IMR-90 (cell line): ENCODE measurements at regions not wholly inside any gene's neighbourhood (a gene's known extent, or its start where the extent isn't known, plus 50 kb on each side); places are given as distances from the start of the nearest gene placed in this dataset.

Source experiments
- ATAC-seq: fragments of 200-7000 bp; cut with Tn5 transposase; 2 replicates; pipeline ENCODE4 v1.9.1; 2020; ENCODE audit warnings: low read depth, mild to moderate bottlenecking, moderate library complexity
- BruUV-seq: library from RNA; stranded (reverse); fragments of 400-500 nt; replicated peaks from 2 replicates; lab custom pipeline; 2021; lab: Mats Ljungman, UMichigan
- CTCF ChIA-PET: fragments of 300-600 bp; formaldehyde crosslinking; extraction: SDS; loops from one replicate; lab custom pipeline; 2021; ENCODE audit warnings: antibody characterized with exemption; lab: Yijun Ruan, JAX
- POLR2A ChIA-PET: fragments of 300-600 bp; sonication (Branson Sonifier 250); formaldehyde crosslinking; loops from one replicate; lab custom pipeline; 2022; ENCODE audit warnings: antibody characterized with exemption; ENCODE audit not compliant: unreplicated experiment; lab: Charles Lee
- DNase-seq: peaks from one replicate; pipeline ENCODE4 v3.0.0; 2013
- H2AFZ ChIP-seq: replicated peaks from 2 replicates; pipeline ENCODE3; 2013; ENCODE audit warnings: low read length, mild to moderate bottlenecking; ENCODE audit not compliant: poor library complexity
- H2AK5ac ChIP-seq: 2 replicates; pipeline ENCODE4 v1.6.1; 2013; ENCODE audit warnings: low read depth, low read length, inconsistent platforms
- H2AK9ac ChIP-seq: replicated peaks from 2 replicates; pipeline ENCODE3; 2013; ENCODE audit warnings: mild to moderate bottlenecking, low read depth, low read length, moderate library complexity; ENCODE audit not compliant: poor library complexity
- H2BK120ac ChIP-seq: 2 replicates; pipeline ENCODE4 v1.6.1; 2013; ENCODE audit warnings: low read depth, low read length, inconsistent platforms
- H2BK15ac ChIP-seq: 3 replicates; pipeline ENCODE4 v1.6.1; 2013; ENCODE audit warnings: low read depth, low read length, inconsistent platforms
- H2BK20ac ChIP-seq: 2 replicates; pipeline ENCODE4 v1.6.1; 2013; ENCODE audit warnings: low read depth, mild to moderate bottlenecking, inconsistent platforms, low read length, moderate library complexity
- H2BK5ac ChIP-seq: 2 replicates; pipeline ENCODE4 v1.6.1; 2013; ENCODE audit warnings: mild to moderate bottlenecking, low read depth, low read length, inconsistent platforms; ENCODE audit not compliant: poor library complexity, severe bottlenecking
- H3K14ac ChIP-seq: replicated peaks from 2 replicates; pipeline ENCODE4 v1.6.1; 2013; ENCODE audit warnings: low read depth, low read length, inconsistent platforms
- H3K18ac ChIP-seq: 2 replicates; pipeline ENCODE4 v1.6.1; 2013; ENCODE audit warnings: low read depth, low read length, control low read depth
- H3K23ac ChIP-seq: 2 replicates; pipeline ENCODE4 v1.6.1; 2013; ENCODE audit warnings: low read depth, low read length, inconsistent platforms
- H3K27ac ChIP-seq: 2 replicates; pipeline ENCODE4 v1.5.1; 2013; ENCODE audit warnings: mild to moderate bottlenecking, control low read depth, low read length; ENCODE audit not compliant: insufficient read depth
- H3K27me3 ChIP-seq: 2 replicates; pipeline ENCODE4 v1.6.1; 2013; ENCODE audit warnings: low read length; ENCODE audit not compliant: control insufficient read depth, insufficient read depth
- H3K36me3 ChIP-seq: 2 replicates; pipeline ENCODE4 v1.6.1; 2013; ENCODE audit warnings: low read length, mixed read lengths; ENCODE audit not compliant: control insufficient read depth, insufficient read depth
- H3K4ac ChIP-seq: 2 replicates; pipeline ENCODE4 v1.6.1; 2013; ENCODE audit warnings: low read depth, low read length, inconsistent platforms
- H3K4me1 ChIP-seq: 2 replicates; pipeline ENCODE4 v1.6.1; 2013; ENCODE audit warnings: low read length, mixed read lengths; ENCODE audit not compliant: control insufficient read depth, insufficient read depth
- H3K4me2 ChIP-seq: 2 replicates; pipeline ENCODE4 v1.6.1; 2013; ENCODE audit warnings: low read depth, mild to moderate bottlenecking, control low read depth, low read length, moderate library complexity
- H3K4me3 ChIP-seq: 2 replicates; pipeline ENCODE4 v1.5.1; 2013; ENCODE audit warnings: low read depth, mild to moderate bottlenecking, control low read depth, low read length, moderate library complexity; ENCODE audit not compliant: insufficient read depth
- H3K56ac ChIP-seq: 2 replicates; pipeline ENCODE4 v1.6.1; 2013; ENCODE audit warnings: low read length, inconsistent platforms; ENCODE audit not compliant: insufficient read depth; ENCODE audit errors: extremely low read depth
- H3K79me1 ChIP-seq, 2 experiments: 2 replicates each; pipeline ENCODE4 v1.6.1; 2013; ENCODE audit warnings: low read length in 2 of 2, inconsistent platforms in 1 of 2, low read depth in 1 of 2
- H3K9ac ChIP-seq: 2 replicates; pipeline ENCODE4 v1.6.1; 2013; ENCODE audit warnings: low read depth, low read length, control low read depth
- H3K9me1 ChIP-seq: 2 replicates; pipeline ENCODE4 v1.6.1; 2013; ENCODE audit warnings: low read length, inconsistent platforms; ENCODE audit not compliant: insufficient read depth
- H3K9me3 ChIP-seq: 2 replicates; pipeline ENCODE4 v1.6.1; 2013; ENCODE audit warnings: low read length; ENCODE audit not compliant: control insufficient read depth, insufficient read depth
- H4K20me1 ChIP-seq: 2 replicates; pipeline ENCODE4 v1.6.1; 2013; ENCODE audit warnings: low read length, inconsistent platforms; ENCODE audit not compliant: insufficient read depth
- H4K5ac ChIP-seq: 2 replicates; pipeline ENCODE4 v1.6.1; 2013; ENCODE audit warnings: mild to moderate bottlenecking, low read depth, low read length, control low read depth
- H4K8ac ChIP-seq, 2 experiments: 2 replicates each; pipeline ENCODE4 v1.6.1; 2013; ENCODE audit warnings: low read depth in 2 of 2, low read length in 2 of 2, control low read depth in 1 of 2, inconsistent platforms in 1 of 2
- H4K91ac ChIP-seq: 2 replicates; pipeline ENCODE4 v1.6.1; 2013; ENCODE audit warnings: low read depth, low read length, inconsistent platforms; ENCODE audit not compliant: insufficient read depth
- POLR2A ChIP-seq: IDR thresholded peaks from 2 replicates; pipeline ENCODE4 v1.6.1; 2012; ENCODE audit warnings: mild to moderate bottlenecking, low read depth, low read length
- WGBS, 2 experiments: methylation state at CpG; one replicate each; pipeline versions ENCODE4 v1.1.5 to v1.1.7; 2013; ENCODE audit warnings: missing lambda C conversion rate in 2 of 2; ENCODE audit not compliant: insufficient read length in 1 of 2; ENCODE audit errors: extremely low coverage in 2 of 2; 5-methylcytosine and 5-hydroxymethylcytosine counted together
- dilution Hi-C: fragments of 300-500 bp; cut with HindIII; formaldehyde crosslinking; loops from one replicate; pipeline ENCODE4 v1.14.3; 2018; ENCODE audit warnings: low sequenced_read_pairs; ENCODE audit not compliant: unreplicated experiment
- in situ Hi-C: fragments of 300-500 bp; cut with MboI; formaldehyde crosslinking; loops from 3 replicates; pipeline ENCODE4 v1.14.3; 2019; ENCODE audit warnings: low sequenced_read_pairs, inconsistent platforms, mixed read lengths
- intact Hi-C: fragments of 100-400 bp; cut with micrococcal nuclease; formaldehyde crosslinking; loops from 2 replicates; pipeline ENCODE4 v1.10.0; 2022

GRCh38 chr12:114141921-114142564 lies 175.9 kb upstream of the RBM19 start:
- ChIA-PET POLR2A (no interaction called here), CTCF (no interaction called here)
- H3K4ac ChIP-seq: no peak overlapping the region
- H3K79me1 ChIP-seq: no peaks in the 10 kb centered on the region
- WGBS, 2 experiments: no CpG with 5 or more reads among the region's 4 CpGs
- no peak overlapping the region for H3K18ac ChIP-seq
- TF ChIP-seq POLR2A: no peak
- no peak overlapping the region for H2AFZ ChIP-seq
- no peak overlapping the region for H3K14ac ChIP-seq
- H2BK120ac ChIP-seq: no peak overlapping the region
- H3K4me3 ChIP-seq: no peak overlapping the region
- no peaks in the 10 kb centered on the region for H3K9me3 ChIP-seq
- peaks cover 2% of the 10 kb centered on the region; the same call in 1 of the 2 replicates for H3K27me3 ChIP-seq
- H3K36me3 ChIP-seq: no peaks in the 10 kb centered on the region
- no peak overlapping the region for H3K56ac ChIP-seq
- ATAC-seq: no peak
- H3K23ac ChIP-seq: no peak overlapping the region
- no peaks in the 10 kb centered on the region for H4K20me1 ChIP-seq
- H3K4me1 ChIP-seq: no peaks in the 10 kb centered on the region
- in situ Hi-C loops: no loop called here
- dilution Hi-C loops: no loop called here
- no peak overlapping the region for H3K27ac ChIP-seq
- no peak overlapping the region for H2BK5ac ChIP-seq
- no peak overlapping the region for H4K91ac ChIP-seq
- H4K8ac ChIP-seq: no peak overlapping the region
- no TSS peak for BruUV-seq
- no peak overlapping the region for H3K4me2 ChIP-seq
- H3K9ac ChIP-seq: no peak overlapping the region
- intact Hi-C loops: no loop called here
- H2AK5ac ChIP-seq: no peak overlapping the region
- no peak for DNase-seq
- H4K5ac ChIP-seq: no peak overlapping the region
- no peak overlapping the region for H2BK20ac ChIP-seq
- H3K9me1 ChIP-seq: no peaks in the 10 kb centered on the region
- no peak overlapping the region for H2BK15ac ChIP-seq
- H2AK9ac ChIP-seq: no peak overlapping the region
